ENCODE measurements at regions not wholly inside any gene's neighbourhood (a gene's known extent, or its start where the extent isn't known, plus 50 kb on each side); places are given as distances from the start of the nearest gene placed in this dataset.

DNA sequence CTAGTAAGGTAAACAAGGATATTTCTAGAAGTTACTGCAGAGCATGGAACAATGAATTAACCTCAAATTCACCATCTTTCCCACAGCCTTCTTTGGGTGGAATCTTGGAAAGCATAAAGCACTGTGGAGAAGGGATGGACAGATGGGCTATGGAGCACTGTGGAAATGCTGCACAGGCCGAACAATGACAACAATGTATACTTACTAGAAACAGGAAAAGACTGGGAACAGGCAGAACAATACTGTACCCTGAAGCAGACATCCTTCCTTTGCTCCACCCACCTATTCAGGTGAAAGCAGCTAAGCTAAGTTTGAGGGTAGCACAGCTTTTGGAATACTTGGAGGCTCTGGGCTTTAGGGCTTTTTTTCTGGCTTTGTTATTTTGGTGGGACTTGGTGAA is 250.6 kb upstream of the KLF8 start:
- intact Hi-C loops (cut with micrococcal nuclease), result no loop called here
- H3K4me3 Mint-ChIP-seq, result no peak overlapping the region
- peaks cover 32% of the 10 kb centered on the region for H3K9me3 Mint-ChIP-seq
- no peak for DNase-seq
- CTCF ChIA-PET, result no interaction called here
- no peak overlapping the region for H3K27ac Mint-ChIP-seq
- TF ChIP-seq, protein P1, sequence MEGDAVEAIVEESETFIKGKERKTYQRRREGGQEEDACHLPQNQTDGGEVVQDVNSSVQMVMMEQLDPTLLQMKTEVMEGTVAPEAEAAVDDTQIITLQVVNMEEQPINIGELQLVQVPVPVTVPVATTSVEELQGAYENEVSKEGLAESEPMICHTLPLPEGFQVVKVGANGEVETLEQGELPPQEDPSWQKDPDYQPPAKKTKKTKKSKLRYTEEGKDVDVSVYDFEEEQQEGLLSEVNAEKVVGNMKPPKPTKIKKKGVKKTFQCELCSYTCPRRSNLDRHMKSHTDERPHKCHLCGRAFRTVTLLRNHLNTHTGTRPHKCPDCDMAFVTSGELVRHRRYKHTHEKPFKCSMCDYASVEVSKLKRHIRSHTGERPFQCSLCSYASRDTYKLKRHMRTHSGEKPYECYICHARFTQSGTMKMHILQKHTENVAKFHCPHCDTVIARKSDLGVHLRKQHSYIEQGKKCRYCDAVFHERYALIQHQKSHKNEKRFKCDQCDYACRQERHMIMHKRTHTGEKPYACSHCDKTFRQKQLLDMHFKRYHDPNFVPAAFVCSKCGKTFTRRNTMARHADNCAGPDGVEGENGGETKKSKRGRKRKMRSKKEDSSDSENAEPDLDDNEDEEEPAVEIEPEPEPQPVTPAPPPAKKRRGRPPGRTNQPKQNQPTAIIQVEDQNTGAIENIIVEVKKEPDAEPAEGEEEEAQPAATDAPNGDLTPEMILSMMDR (IDR thresholded peaks at IDR 0.05), result no peak
- POLR2A ChIA-PET, result no interaction called here
- no peaks in the 10 kb centered on the region for H3K27me3 Mint-ChIP-seq
- no peak for ATAC-seq
- H3K4me1 Mint-ChIP-seq (ENCODE audit: low read depth), result no peaks in the 10 kb centered on the region
- peaks cover 1% of the 10 kb centered on the region for H3K36me3 Mint-ChIP-seq (ENCODE audit: low read depth)

- Mint-ChIP-seq H3K27ac (no peak overlapping the region), H3K27me3 (no peaks in the 10 kb centered on the region), H3K36me3 (ENCODE audit: low read depth) (no peaks in the 10 kb centered on the region), H3K4me1 (ENCODE audit: low read depth) (no peaks in the 10 kb centered on the region), H3K4me3 (no peak overlapping the region), H3K9me3 (peaks cover 17% of the 10 kb centered on the region)
- TF ChIP-seq, protein P1 (IDR thresholded peaks at IDR 0.05), result no peak
- POLR2A ChIA-PET, result no interaction called here
- no peak for DNase-seq
- intact Hi-C loops (cut with micrococcal nuclease), result no loop called here
- CTCF ChIA-PET, result no interaction called here
- ATAC-seq, result no peak
These were observed 235.5 kb upstream of the KLF8 start for GRCh38 chrX:55996649-55997048.

DNA sequence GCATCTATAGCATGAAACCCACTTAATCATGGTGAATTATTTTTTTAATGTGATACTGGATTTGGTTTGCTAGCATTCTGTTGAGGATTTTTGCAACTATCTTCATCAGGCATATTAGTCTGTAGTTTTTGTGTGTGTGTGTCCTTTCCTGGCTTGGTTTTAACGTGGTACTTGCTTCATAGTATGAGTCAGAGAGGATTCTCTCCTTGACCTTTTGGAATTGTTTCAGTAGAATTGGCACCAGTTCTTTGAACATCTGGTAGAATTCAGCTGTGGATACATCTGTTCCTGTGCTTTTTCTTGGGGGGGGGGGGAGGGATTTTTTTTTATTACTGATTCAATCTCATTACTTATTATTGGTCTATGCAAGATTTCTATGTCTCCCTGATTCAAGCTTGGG is 232.0 kb upstream of the KLF8 start:
- H3K9me3 Mint-ChIP-seq, result peaks cover 2% of the 10 kb centered on the region
- no peak overlapping the region for H3K27ac Mint-ChIP-seq
- TF ChIP-seq, protein P1 (IDR thresholded peaks at IDR 0.05), result no peak
- no peak for ATAC-seq
- H3K4me3 Mint-ChIP-seq, result no peak overlapping the region
- H3K36me3 Mint-ChIP-seq (ENCODE audit: low read depth), result peaks cover 2% of the 10 kb centered on the region
- H3K4me1 Mint-ChIP-seq (ENCODE audit: low read depth), result no peaks in the 10 kb centered on the region
- intact Hi-C loops (cut with micrococcal nuclease), result no loop called here
- H3K27me3 Mint-ChIP-seq, result no peaks in the 10 kb centered on the region
- POLR2A ChIA-PET, result no interaction called here
- no peak for DNase-seq
- CTCF ChIA-PET, result no interaction called here

- POLR2A ChIA-PET, result no interaction called here
- H3K4me3 Mint-ChIP-seq, result no peak overlapping the region
These were observed 231.4 kb upstream of the KLF8 start for GRCh38 chrX:56000729-56001128.

DNA sequence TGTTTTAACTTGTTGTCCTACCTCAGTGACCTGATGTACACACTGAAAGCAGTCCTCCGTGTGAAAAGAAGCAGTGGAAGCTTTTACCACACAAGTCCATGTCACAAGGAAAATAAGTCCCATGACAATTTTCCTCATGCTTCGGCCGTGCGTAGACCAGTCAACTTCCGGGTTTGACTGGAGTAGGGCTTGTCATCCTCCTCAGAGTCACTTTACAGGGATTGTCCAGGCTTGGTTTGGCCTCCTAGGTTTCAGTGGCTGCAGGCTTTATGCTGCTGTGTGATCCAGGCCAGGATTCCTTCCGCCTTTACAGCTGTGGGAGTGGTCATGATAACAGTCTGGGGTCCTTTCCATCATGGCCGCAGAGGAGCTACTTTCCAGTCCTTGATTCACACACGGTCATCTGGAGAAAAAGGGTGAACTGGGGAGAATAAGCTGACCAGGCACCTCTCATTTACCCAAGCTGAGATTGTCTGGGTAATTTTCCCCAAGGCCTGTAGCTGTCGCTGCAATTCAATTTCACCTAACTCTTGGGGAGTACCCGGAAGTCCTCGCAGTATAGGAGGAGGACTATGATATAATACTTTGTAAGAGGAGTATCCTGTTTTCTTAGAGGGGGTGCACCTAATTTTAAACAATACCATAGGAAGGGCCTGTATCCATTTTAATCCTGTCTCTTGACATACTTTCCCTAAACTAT is 206.1 kb upstream of the KLF8 start:
- DNase-seq (no peak), ATAC-seq (no peak)
- no peaks in the 10 kb centered on the region for H3K36me3 Mint-ChIP-seq (ENCODE audit: low read depth)
- no peak overlapping the region for H3K27ac Mint-ChIP-seq
- no peaks in the 10 kb centered on the region for H3K27me3 Mint-ChIP-seq
- intact Hi-C loops (cut with micrococcal nuclease), result no loop called here
- H3K9me3 Mint-ChIP-seq, result no peaks in the 10 kb centered on the region
- ChIA-PET CTCF (no interaction called here), POLR2A (no interaction called here)
- no peaks in the 10 kb centered on the region for H3K4me1 Mint-ChIP-seq (ENCODE audit: low read depth)
- TF ChIP-seq, protein P1 (IDR thresholded peaks at IDR 0.05), result no peak
- H3K4me3 Mint-ChIP-seq, result no peak overlapping the region

More at GRCh38 chrX:56000729-56001128, 231.4 kb upstream of the KLF8 start:
- peaks cover 2% of the 10 kb centered on the region for H3K36me3 Mint-ChIP-seq (ENCODE audit: low read depth)
- H3K9me3 Mint-ChIP-seq, result no peaks in the 10 kb centered on the region
- CTCF ChIA-PET, result no interaction called here
- ATAC-seq, result no peak
- TF ChIP-seq, protein P1 (IDR thresholded peaks at IDR 0.05), result no peak
- DNase-seq, result no peak
- intact Hi-C loops (cut with micrococcal nuclease), result no loop called here
- no peaks in the 10 kb centered on the region for H3K27me3 Mint-ChIP-seq
- H3K4me1 Mint-ChIP-seq (ENCODE audit: low read depth), result no peaks in the 10 kb centered on the region
- H3K27ac Mint-ChIP-seq, result no peak overlapping the region

Data from activated CD8-positive, alpha-beta T cell treated with anti-CD3 and anti-CD28 coated beads for 36 hours (primary cell).